ENCODE measurements at regions not wholly inside any gene's neighbourhood (a gene's known extent, or its start where the extent isn't known, plus 50 kb on each side); places are given as distances from the start of the nearest gene placed in this dataset.

DNA sequence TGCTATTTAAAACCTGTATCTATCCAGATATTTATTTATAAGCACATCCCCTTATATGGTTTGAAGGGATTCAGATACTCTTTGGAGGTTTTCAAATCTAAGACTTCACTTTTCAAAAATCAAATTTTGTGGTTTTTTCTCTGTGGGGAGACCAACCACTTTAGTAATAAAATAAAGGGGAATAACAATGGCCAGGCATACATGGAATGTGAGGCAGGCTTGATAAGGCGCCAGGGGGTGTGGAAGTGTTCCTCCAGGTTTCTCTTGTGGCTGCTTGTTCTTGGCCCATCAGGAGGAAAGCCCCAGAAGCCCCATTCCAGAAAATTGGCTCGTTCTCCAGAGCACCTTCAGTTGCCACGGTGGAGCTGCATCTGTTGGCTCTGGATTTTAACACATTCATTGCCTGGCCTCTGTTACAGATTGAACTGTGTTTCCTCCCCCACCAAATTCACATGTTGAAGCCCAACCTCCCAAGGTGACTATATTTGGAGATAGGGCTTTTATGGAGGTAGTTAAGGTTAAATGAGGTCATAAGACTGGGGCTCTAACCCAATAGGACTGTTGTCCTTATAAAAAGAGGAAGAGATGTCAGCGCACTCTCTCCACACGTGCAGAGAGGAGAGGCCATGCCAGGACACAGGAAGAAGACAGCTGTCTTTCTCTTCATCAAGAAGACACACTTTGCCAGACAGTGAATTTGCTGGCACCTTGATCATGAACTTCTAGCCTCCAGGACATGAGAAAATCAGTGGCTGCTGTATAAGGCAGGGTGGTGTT lies 195.9 kb downstream of the TMEM38B start:
- Histone ChIP-seq H3K4me3 (no peak overlapping the region), H3K36me3 (no peaks in the 10 kb centered on the region), H3K27me3 (no peaks in the 10 kb centered on the region), H3K4me1 (no peaks in the 10 kb centered on the region), H3K27ac (no peak overlapping the region), H3K9me3 (no peaks in the 10 kb centered on the region)
- in situ Hi-C loops (cut with MboI; ENCODE audit: low pct_ligation_motif_present in 1 of 4, low pct_unique_long_range_greater_than_20kb in 1 of 4, low sequenced_read_pairs in 3 of 4), result loop anchor here in 1 of 4 donors (25.0 kb wide), 1 partner anchor 278 kb away; no protein-coding TSS in a partner anchor
- intact Hi-C loops (cut with DNase I; ENCODE audit: low total_unique reads), result no loop called here
- WGBS, 2 donors (ENCODE audit: low coverage in 1 of 2), result 29 to 50% methylated on average over 3 to 5 of the region's 5 CpGs
- no peak for DNase-seq
- TF ChIP-seq POLR2A (IDR thresholded peaks at IDR 0.05), result no peak
- no peak for TF ChIP-seq POLR2AphosphoS5 (IDR thresholded peaks at IDR 0.05)
- TF ChIP-seq, protein P1, sequence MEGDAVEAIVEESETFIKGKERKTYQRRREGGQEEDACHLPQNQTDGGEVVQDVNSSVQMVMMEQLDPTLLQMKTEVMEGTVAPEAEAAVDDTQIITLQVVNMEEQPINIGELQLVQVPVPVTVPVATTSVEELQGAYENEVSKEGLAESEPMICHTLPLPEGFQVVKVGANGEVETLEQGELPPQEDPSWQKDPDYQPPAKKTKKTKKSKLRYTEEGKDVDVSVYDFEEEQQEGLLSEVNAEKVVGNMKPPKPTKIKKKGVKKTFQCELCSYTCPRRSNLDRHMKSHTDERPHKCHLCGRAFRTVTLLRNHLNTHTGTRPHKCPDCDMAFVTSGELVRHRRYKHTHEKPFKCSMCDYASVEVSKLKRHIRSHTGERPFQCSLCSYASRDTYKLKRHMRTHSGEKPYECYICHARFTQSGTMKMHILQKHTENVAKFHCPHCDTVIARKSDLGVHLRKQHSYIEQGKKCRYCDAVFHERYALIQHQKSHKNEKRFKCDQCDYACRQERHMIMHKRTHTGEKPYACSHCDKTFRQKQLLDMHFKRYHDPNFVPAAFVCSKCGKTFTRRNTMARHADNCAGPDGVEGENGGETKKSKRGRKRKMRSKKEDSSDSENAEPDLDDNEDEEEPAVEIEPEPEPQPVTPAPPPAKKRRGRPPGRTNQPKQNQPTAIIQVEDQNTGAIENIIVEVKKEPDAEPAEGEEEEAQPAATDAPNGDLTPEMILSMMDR (IDR thresholded peaks at IDR 0.05), result no peak
- no peak for TF ChIP-seq EP300 (IDR thresholded peaks at IDR 0.05; ENCODE audit: low read depth)

DNA sequence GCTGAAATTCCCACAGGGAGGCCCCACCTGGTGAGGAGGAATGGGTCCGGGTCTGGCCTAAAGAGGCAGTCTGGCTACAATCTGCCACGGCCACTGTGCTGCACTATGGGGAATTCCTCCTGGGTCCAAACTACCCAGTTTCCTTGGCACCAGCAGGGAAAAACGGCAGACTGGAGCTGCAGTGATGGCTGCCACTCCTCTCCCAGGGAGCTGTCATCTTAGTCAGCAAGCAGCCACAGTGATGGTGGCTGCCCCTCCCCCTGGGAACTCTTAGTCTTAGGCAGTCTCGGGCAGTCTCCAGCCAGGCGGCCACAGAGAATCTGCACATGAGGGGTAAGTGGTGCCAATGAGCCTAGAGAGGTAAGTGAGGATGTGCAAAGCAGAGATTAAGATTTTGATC lies 205.8 kb downstream of the TMEM38B start:
- Histone ChIP-seq H3K36me3 (no peaks in the 10 kb centered on the region), H3K4me1 (no peaks in the 10 kb centered on the region), H3K27ac (no peak overlapping the region), H3K9me3 (no peaks in the 10 kb centered on the region), H3K27me3 (no peaks in the 10 kb centered on the region), H3K4me3 (no peak overlapping the region)
- intact Hi-C loops (cut with DNase I; ENCODE audit: low total_unique reads), result no loop called here
- no peak for DNase-seq
- in situ Hi-C loops (cut with MboI; ENCODE audit: low pct_ligation_motif_present in 1 of 4, low pct_unique_long_range_greater_than_20kb in 1 of 4, low sequenced_read_pairs in 3 of 4), result no loop called here
- 70% methylated on average over 5 of the region's 5 CpGs; no CpG with 5 or more reads in 1 of the 2 donors for WGBS, 2 donors (ENCODE audit: low coverage in 1 of 2)
- no peak for TF ChIP-seq POLR2AphosphoS5 (IDR thresholded peaks at IDR 0.05)
- no peak for TF ChIP-seq POLR2A (IDR thresholded peaks at IDR 0.05)
- TF ChIP-seq EP300 (IDR thresholded peaks at IDR 0.05; ENCODE audit: low read depth), result no peak
- TF ChIP-seq, protein P1 (IDR thresholded peaks at IDR 0.05), result no peak

DNA sequence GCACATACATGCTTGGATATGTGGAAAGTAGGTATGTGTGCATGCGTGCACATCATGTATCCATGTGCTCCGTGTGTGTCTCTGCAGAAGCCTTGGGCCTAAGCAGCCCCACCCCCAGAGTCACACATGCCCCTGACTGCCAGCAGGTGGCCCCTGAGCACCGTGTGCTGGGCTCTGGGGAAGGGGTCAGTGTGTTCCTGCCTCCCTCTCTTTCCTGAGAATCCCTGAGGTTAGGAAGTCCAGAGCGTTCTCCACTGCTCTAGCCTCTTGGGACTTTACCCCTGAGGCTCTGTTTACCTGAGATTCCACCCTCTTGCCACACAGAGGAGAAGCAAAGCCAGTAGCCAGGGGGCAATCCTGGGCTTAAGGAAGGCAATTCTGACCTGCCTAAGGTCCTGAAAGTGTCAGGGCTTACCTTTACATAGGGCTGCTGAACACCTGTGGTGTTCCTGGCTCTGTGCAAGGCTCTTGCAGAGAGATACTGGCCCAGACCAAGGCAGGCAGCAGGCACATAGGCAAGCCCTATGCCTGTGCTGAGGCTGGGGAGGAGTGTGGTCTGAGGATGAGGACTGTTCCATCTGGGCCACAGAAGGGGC lies 207.3 kb downstream of the TMEM38B start:
- Histone ChIP-seq H3K27ac (no peak overlapping the region), H3K36me3 (no peaks in the 10 kb centered on the region), H3K9me3 (no peaks in the 10 kb centered on the region), H3K4me3 (no peak overlapping the region), H3K4me1 (no peaks in the 10 kb centered on the region), H3K27me3 (no peaks in the 10 kb centered on the region)
- in situ Hi-C loops (cut with MboI; ENCODE audit: low pct_ligation_motif_present in 1 of 4, low pct_unique_long_range_greater_than_20kb in 1 of 4, low sequenced_read_pairs in 3 of 4), result no loop called here
- DNase-seq, result no peak
- no peak for TF ChIP-seq POLR2A (IDR thresholded peaks at IDR 0.05)
- TF ChIP-seq, protein P1 (IDR thresholded peaks at IDR 0.05), result peak; percentile 41 to 61 (median 47)
- intact Hi-C loops (cut with DNase I; ENCODE audit: low total_unique reads), result no loop called here
- WGBS, 2 donors (ENCODE audit: low coverage in 1 of 2), result 21% methylated on average over 4 of the region's 4 CpGs; no CpG with 5 or more reads in 1 of the 2 donors

DNA sequence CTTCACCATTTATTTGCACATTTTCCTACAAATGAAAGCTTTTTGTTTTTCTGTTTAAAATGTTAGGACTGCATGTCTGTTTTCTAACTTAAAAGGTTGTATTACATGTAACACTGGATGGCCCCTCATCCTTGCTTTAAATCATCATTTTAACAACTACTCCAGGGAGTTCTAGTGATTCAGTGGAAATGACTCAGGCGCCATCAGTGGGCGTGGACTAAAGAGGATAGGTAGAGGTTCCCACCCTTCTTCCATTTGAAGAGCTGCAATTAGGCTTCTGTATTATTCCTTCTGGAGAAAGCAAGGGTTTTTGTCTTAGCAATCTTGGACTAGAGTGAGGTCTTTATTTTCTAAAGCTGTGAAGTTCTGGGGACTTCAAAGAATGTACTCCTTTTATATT lies 213.7 kb downstream of the TMEM38B start:
- in situ Hi-C loops (cut with MboI; ENCODE audit: low pct_ligation_motif_present in 1 of 4, low pct_unique_long_range_greater_than_20kb in 1 of 4, low sequenced_read_pairs in 3 of 4), result no loop called here
- WGBS, 2 donors (ENCODE audit: low coverage in 1 of 2), result 85% methylated on average over 2 of the region's 2 CpGs
- DNase-seq, result no peak

More for the DNA sequence above, 213.7 kb downstream of the TMEM38B start:
- no peaks in the 10 kb centered on the region for H3K36me3 ChIP-seq
- H3K4me1 ChIP-seq, result peaks cover 0 to 7% (median 0%) of the 10 kb centered on the region in 4 donors
- no peak for TF ChIP-seq POLR2A (IDR thresholded peaks at IDR 0.05)
- TF ChIP-seq EP300 (IDR thresholded peaks at IDR 0.05; ENCODE audit: low read depth), result no peak
- TF ChIP-seq, protein P1 (IDR thresholded peaks at IDR 0.05), result no peak
- no peak overlapping the region for H3K4me3 ChIP-seq
- intact Hi-C loops (cut with DNase I; ENCODE audit: low total_unique reads), result no loop called here
- no peaks in the 10 kb centered on the region for H3K9me3 ChIP-seq
- H3K27ac ChIP-seq, result no peak overlapping the region
- no peaks in the 10 kb centered on the region for H3K27me3 ChIP-seq
